Trophoblast cell (in vitro differentiated cells and primary cell): ENCODE measurements at regions not wholly inside any gene's neighbourhood (a gene's known extent, or its start where the extent isn't known, plus 50 kb on each side); places are given as distances from the start of the nearest gene placed in this dataset.

Experiments
- DNase-seq, 2 donors: peaks; one replicate each; pipeline ENCODE4 v3.0.0-alpha.2; 2016
- H2AFZ ChIP-seq: 2 replicates; pipeline ENCODE4 v1.6.1; 2013; ENCODE audit warnings: low read length, moderate library complexity, mild to moderate bottlenecking; ENCODE audit not compliant: insufficient read depth, poor library complexity
- H2AK5ac ChIP-seq: 2 replicates; pipeline ENCODE4 v1.6.1; 2013; ENCODE audit warnings: mild to moderate bottlenecking, low read length
- H2BK120ac ChIP-seq: 2 replicates; pipeline ENCODE4 v1.6.1; 2013; ENCODE audit warnings: low read length, mild to moderate bottlenecking, moderate library complexity; ENCODE audit not compliant: insufficient read depth, poor library complexity
- H2BK12ac ChIP-seq: 2 replicates; pipeline ENCODE4 v1.6.1; 2013; ENCODE audit warnings: mild to moderate bottlenecking, low read length, moderate library complexity
- H2BK5ac ChIP-seq: 2 replicates; pipeline ENCODE4 v1.6.1; 2013; ENCODE audit warnings: low read length, low read depth, moderate library complexity, mild to moderate bottlenecking; ENCODE audit not compliant: poor library complexity
- H3K14ac ChIP-seq: 2 replicates; pipeline ENCODE4 v1.6.1; 2013; ENCODE audit warnings: mild to moderate bottlenecking, low read length
- H3K18ac ChIP-seq: 2 replicates; pipeline ENCODE4 v1.6.1; 2013; ENCODE audit warnings: mild to moderate bottlenecking, low read length
- H3K23ac ChIP-seq: 2 replicates; pipeline ENCODE4 v1.6.1; 2013; ENCODE audit warnings: low read length
- H3K27ac ChIP-seq: 2 replicates; pipeline ENCODE4 v1.5.1; 2013; ENCODE audit warnings: low read depth, mild to moderate bottlenecking, inconsistent platforms, low read length, moderate library complexity
- H3K27me3 ChIP-seq: 2 replicates; pipeline ENCODE4 v1.6.1; 2013; ENCODE audit warnings: inconsistent platforms, mild to moderate bottlenecking, low read length, moderate library complexity; ENCODE audit not compliant: insufficient read depth
- H3K36me3 ChIP-seq, 2 experiments: 1 replicate in 1 of 2; 2 replicates in 1 of 2; pipeline ENCODE4 v1.6.1; 2013; ENCODE audit warnings: low read length in 2 of 2, mild to moderate bottlenecking in 2 of 2, moderate library complexity in 1 of 2; ENCODE audit not compliant: insufficient read depth in 2 of 2, control insufficient read depth in 1 of 2
- H3K4ac ChIP-seq: 2 replicates; pipeline ENCODE4 v1.6.1; 2013; ENCODE audit warnings: low read depth, mild to moderate bottlenecking, low read length, moderate library complexity
- H3K4me1 ChIP-seq, 2 experiments: 1 replicate in 1 of 2; 2 replicates in 1 of 2; pipeline ENCODE4 v1.6.1; 2013; ENCODE audit warnings: low read length in 2 of 2, mild to moderate bottlenecking in 2 of 2, moderate library complexity in 1 of 2; ENCODE audit not compliant: insufficient read depth in 2 of 2, control insufficient read depth in 1 of 2
- H3K4me2 ChIP-seq: 2 replicates; pipeline ENCODE4 v1.6.1; 2013; ENCODE audit warnings: inconsistent platforms, mild to moderate bottlenecking, low read length, moderate library complexity
- H3K4me3 ChIP-seq: 2 replicates; pipeline ENCODE4 v1.5.1; 2013; ENCODE audit warnings: mild to moderate bottlenecking, low read depth, low read length, inconsistent platforms
- H3K79me1 ChIP-seq: one replicate; pipeline ENCODE4 v1.6.1; 2013; ENCODE audit warnings: low read length
- H3K79me2 ChIP-seq: 2 replicates; pipeline ENCODE4 v1.6.1; 2013; ENCODE audit warnings: low read length, mild to moderate bottlenecking; ENCODE audit not compliant: control insufficient read depth, insufficient read depth, poor library complexity
- H3K9ac ChIP-seq: 2 replicates; pipeline ENCODE4 v1.6.1; 2013; ENCODE audit warnings: mild to moderate bottlenecking, low read length
- H3K9me3 ChIP-seq: 2 replicates; pipeline ENCODE4 v1.6.1; 2013; ENCODE audit warnings: low read depth, mild to moderate bottlenecking, control low read depth, inconsistent platforms, low read length; ENCODE audit not compliant: insufficient read depth
- H4K12ac ChIP-seq: 2 replicates; pipeline ENCODE4 v1.6.1; 2013; ENCODE audit warnings: low read depth, mild to moderate bottlenecking, low read length, moderate library complexity
- H4K8ac ChIP-seq: 2 replicates; pipeline ENCODE4 v1.6.1; 2013; ENCODE audit warnings: low read depth, mild to moderate bottlenecking, low read length, moderate library complexity
- H4K91ac ChIP-seq: one replicate; pipeline ENCODE4 v1.6.1; 2013; ENCODE audit warnings: low read depth, mild to moderate bottlenecking, low read length, moderate library complexity
- WGBS: extraction: QIAGEN DNeasy Blood & Tissue Kit; methylation state at CpG from one replicate; pipeline ENCODE4 v1.1.7; 2013; ENCODE audit warnings: missing lambda C conversion rate; ENCODE audit not compliant: insufficient read length, insufficient coverage; ENCODE audit errors: extremely low coverage; 5-methylcytosine and 5-hydroxymethylcytosine counted together

DNA sequence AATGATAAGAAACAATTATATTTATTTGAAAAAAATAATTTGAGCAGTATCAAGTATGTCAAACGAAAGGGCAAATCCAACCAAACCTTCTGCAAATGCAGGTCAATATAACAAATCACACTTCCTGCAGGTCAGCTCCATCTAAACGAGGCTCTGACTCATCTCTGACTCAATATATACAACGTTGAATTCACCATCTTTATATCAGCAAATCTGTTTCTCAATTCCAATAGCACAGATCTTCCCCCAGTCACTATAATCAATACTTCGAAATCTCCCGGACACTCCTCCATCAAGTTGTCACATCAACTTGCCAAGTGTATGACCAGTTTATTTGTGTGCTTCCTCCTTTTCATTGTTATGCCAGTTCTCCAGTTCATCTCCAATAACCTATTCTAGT lies 388.9 kb downstream of the ZEB2 start:
- Histone ChIP-seq H3K9me3 (no peaks in the 10 kb centered on the region), H2BK5ac (no peak overlapping the region), H3K27ac (no peak overlapping the region), H4K12ac (no peak overlapping the region), H4K8ac (no peak overlapping the region), H3K23ac (no peak overlapping the region), H2BK120ac (no peak overlapping the region), H3K9ac (no peak overlapping the region), H3K27me3 (no peaks in the 10 kb centered on the region), H3K4me3 (no peak overlapping the region), H3K14ac (no peak overlapping the region), H4K91ac (no peak overlapping the region), H3K79me2 (no peaks in the 10 kb centered on the region), H2AFZ (no peak overlapping the region), H2AK5ac (no peak overlapping the region), H3K18ac (no peak overlapping the region), H3K79me1 (no peaks in the 10 kb centered on the region), H3K36me3 (no peaks in the 10 kb centered on the region), H2BK12ac (no peak overlapping the region), H3K4me1 (no peaks in the 10 kb centered on the region), H3K4me2 (no peak overlapping the region), H3K4ac (no peak overlapping the region)
- no peak for DNase-seq
- WGBS = no CpG with 5 or more reads among the region's 5 CpGs

DNA sequence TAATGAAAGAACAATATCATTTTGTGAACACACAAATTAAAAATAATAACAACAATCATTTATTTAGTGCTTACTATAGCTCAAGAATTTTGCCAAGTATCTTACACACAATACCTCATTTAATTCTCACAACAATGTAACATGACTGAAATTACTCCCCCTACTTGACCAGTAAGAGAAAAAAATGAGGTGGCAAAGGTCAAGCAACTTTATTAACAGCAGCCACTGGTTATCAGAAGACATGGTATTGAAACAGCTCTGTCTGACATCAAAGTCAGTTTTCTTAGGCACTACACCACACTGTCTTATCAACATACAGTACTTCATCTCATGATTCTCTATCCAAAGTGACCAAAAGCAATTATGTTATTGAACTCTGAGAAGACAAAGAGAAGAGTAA lies 389.4 kb downstream of the ZEB2 start:
- no peak overlapping the region for H4K12ac ChIP-seq
- no peak overlapping the region for H3K4me2 ChIP-seq
- no peak for DNase-seq
- no peak overlapping the region for H2AK5ac ChIP-seq
- H3K27ac ChIP-seq = no peak overlapping the region
- no peak overlapping the region for H3K4ac ChIP-seq
- H3K4me3 ChIP-seq = no peak overlapping the region
- no peak overlapping the region for H3K18ac ChIP-seq
- H4K8ac ChIP-seq = no peak overlapping the region
- no peak overlapping the region for H4K91ac ChIP-seq
- H3K27me3 ChIP-seq = no peaks in the 10 kb centered on the region
- H2BK120ac ChIP-seq = no peak overlapping the region
- no peak overlapping the region for H3K14ac ChIP-seq
- H3K9ac ChIP-seq = no peak overlapping the region
- H2BK5ac ChIP-seq = no peak overlapping the region
- no peak overlapping the region for H3K23ac ChIP-seq
- H3K36me3 ChIP-seq = no peaks in the 10 kb centered on the region
- H3K4me1 ChIP-seq = no peaks in the 10 kb centered on the region
- no peaks in the 10 kb centered on the region for H3K79me1 ChIP-seq
- no peaks in the 10 kb centered on the region for H3K9me3 ChIP-seq
- no peak overlapping the region for H2AFZ ChIP-seq
- H3K79me2 ChIP-seq = no peaks in the 10 kb centered on the region
- H2BK12ac ChIP-seq = no peak overlapping the region

DNA sequence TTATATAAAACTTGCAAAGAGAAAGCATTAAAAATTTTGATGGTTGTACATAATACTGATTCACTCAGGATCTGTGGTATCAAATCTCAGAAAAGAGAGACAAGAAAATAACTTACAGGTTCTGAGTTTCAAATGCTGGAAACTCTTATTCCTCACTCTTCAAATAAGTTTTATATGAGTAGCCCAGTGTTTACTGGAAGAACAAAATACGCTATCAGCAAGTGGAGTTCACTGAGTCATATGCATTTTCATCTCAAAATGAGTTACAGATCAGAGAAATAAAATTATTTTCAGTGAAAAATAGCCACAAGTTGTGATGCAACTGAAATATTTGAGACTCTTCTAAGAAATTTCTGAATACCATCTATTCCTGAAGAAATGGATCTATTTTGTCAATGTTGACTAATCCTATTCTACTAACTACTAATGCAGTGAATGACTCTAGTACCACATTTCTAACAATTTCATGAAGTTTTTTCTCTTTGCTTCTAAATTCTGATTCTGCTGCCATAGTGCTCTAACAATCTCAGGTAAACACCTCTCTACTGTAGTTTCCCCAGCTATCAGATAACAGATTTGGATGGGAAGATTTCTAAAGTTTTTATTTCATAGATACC lies 391.7 kb downstream of the ZEB2 start:
- H3K4me2 ChIP-seq = no peak overlapping the region
- H3K79me2 ChIP-seq = no peaks in the 10 kb centered on the region
- H3K79me1 ChIP-seq = no peaks in the 10 kb centered on the region
- H2BK12ac ChIP-seq = no peak overlapping the region
- H4K12ac ChIP-seq = no peak overlapping the region
- no peak overlapping the region for H3K14ac ChIP-seq
- H3K9me3 ChIP-seq = no peaks in the 10 kb centered on the region
- no peak overlapping the region for H3K4ac ChIP-seq
- no peak overlapping the region for H3K4me3 ChIP-seq
- no peak overlapping the region for H2AK5ac ChIP-seq
- H3K27me3 ChIP-seq = no peaks in the 10 kb centered on the region
- no peak for DNase-seq
- H3K9ac ChIP-seq = no peak overlapping the region
- no peak overlapping the region for H2BK120ac ChIP-seq
- no CpG with 5 or more reads among the region's 1 CpG for WGBS
- H3K23ac ChIP-seq = no peak overlapping the region
- H3K36me3 ChIP-seq = no peaks in the 10 kb centered on the region
- H2BK5ac ChIP-seq = no peak overlapping the region
- H2AFZ ChIP-seq = no peak overlapping the region
- no peak overlapping the region for H4K91ac ChIP-seq
- H3K18ac ChIP-seq = no peak overlapping the region
- H4K8ac ChIP-seq = no peak overlapping the region
- no peaks in the 10 kb centered on the region for H3K4me1 ChIP-seq
- H3K27ac ChIP-seq = no peak overlapping the region

DNA sequence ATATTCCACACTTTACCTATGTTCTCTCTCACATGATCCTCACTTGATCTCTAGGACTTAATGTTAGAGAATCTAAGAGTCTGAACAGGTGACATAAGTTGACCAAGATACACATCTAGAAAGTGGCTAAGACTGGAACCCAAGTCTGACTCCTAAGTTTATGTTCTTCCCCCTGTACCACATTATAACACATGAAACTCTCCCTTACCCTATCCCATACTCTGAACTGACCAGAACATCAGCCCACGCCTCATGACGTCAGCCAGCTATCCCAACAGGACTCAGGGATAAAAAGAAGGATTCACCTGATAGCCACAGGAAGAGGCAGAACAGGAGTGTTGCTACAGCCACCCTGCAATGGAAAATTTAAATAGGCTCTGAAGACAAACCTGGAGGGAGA lies 392.2 kb downstream of the ZEB2 start:
- Histone ChIP-seq H3K79me1 (no peaks in the 10 kb centered on the region), H3K4me1 (no peaks in the 10 kb centered on the region), H4K91ac (no peak overlapping the region), H3K4me2 (no peak overlapping the region), H3K9ac (no peak overlapping the region), H3K4me3 (no peak overlapping the region), H3K23ac (no peak overlapping the region), H3K4ac (no peak overlapping the region), H3K27ac (no peak overlapping the region), H3K9me3 (no peaks in the 10 kb centered on the region), H3K14ac (no peak overlapping the region), H3K36me3 (no peaks in the 10 kb centered on the region), H2AK5ac (no peak overlapping the region), H4K12ac (no peak overlapping the region), H4K8ac (no peak overlapping the region), H2BK120ac (no peak overlapping the region), H2AFZ (no peak overlapping the region), H3K79me2 (no peaks in the 10 kb centered on the region), H2BK5ac (no peak overlapping the region), H3K18ac (no peak overlapping the region), H3K27me3 (no peaks in the 10 kb centered on the region), H2BK12ac (no peak overlapping the region)
- WGBS = no CpG with 5 or more reads among the region's 2 CpGs
- DNase-seq = no peak
